GM12864 (cell line): ENCODE measurements at regions not wholly inside any gene's neighbourhood (a gene's known extent, or its start where the extent isn't known, plus 50 kb on each side); places are given as distances from the start of the nearest gene placed in this dataset.
"Not testable (repeated sequence)": the region's sequence is repeated elsewhere in the genome, so short reads cannot be mapped to it uniquely, and the experiment has no call there.

Experiments used
- DNase-seq: peaks from one replicate; pipeline ENCODE4 v3.0.0-alpha.2; 2011; ENCODE audit warnings: low read depth
- H3K4me3 ChIP-seq: 2 replicates; pipeline ENCODE4 v1.5.1; 2011; ENCODE audit warnings: mild to moderate bottlenecking, low read depth, low read length, control low read depth
- CTCF ChIP-seq: IDR thresholded peaks from 2 replicates; pipeline ENCODE4 v1.5.1; 2011; ENCODE audit warnings: low read depth, mild to moderate bottlenecking, moderate library complexity, low read length, control low read depth, inconsistent platforms; ENCODE audit errors: missing control alignments

GRCh38 chr13:61546911-61547310 is 131.3 kb upstream of the PCDH20 start:
- H3K4me3 ChIP-seq = no peak overlapping the region
- no peak for TF ChIP-seq CTCF
- no peak for DNase-seq

- DNase-seq = no peak
- no peak overlapping the region for H3K4me3 ChIP-seq
- no peak for TF ChIP-seq CTCF
Observed at GRCh38 chr13:61546413-61546812, 130.8 kb upstream of the PCDH20 start.

GRCh38 chr13:61536433-61536832 is 120.8 kb upstream of the PCDH20 start:
- no peak for DNase-seq
- TF ChIP-seq CTCF = no peak
- H3K4me3 ChIP-seq = no peak overlapping the region

- no peak for DNase-seq
Observed at GRCh38 chr13:61531383-61532065, 115.9 kb upstream of the PCDH20 start.

GRCh38 chr13:61519214-61519613 is 103.6 kb upstream of the PCDH20 start:
- H3K4me3 ChIP-seq, DNase-seq: not testable (repeated sequence)

More at GRCh38 chr13:61531383-61532065, 115.9 kb upstream of the PCDH20 start:
- H3K4me3 ChIP-seq = no peak overlapping the region
- no peak for TF ChIP-seq CTCF

GRCh38 chr13:61508936-61509335 is 93.3 kb upstream of the PCDH20 start:
- TF ChIP-seq CTCF = no peak
- no peak for DNase-seq
- H3K4me3 ChIP-seq = no peak overlapping the region

DNA sequence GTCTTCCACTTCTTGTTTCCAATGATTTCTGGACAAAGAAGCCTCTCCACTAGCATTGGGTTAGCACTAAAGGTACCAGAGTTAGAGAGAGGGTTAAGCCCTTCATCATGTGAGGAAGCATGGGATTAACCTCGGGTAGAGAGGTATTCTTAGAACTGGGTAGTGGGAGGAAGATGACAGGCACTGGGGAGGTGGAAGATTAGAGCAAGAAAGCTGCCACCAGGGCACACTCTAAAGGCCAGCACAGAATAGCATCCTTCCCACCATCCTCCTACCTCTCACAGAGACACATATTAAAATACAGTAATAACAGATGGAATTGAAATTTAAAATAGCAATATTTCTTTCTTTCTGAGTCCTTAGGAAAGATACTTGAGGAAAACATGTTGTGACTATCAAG is 84.5 kb upstream of the PCDH20 start:
- no peak overlapping the region for H3K4me3 ChIP-seq
- no peak for TF ChIP-seq CTCF
- DNase-seq = no peak

DNA sequence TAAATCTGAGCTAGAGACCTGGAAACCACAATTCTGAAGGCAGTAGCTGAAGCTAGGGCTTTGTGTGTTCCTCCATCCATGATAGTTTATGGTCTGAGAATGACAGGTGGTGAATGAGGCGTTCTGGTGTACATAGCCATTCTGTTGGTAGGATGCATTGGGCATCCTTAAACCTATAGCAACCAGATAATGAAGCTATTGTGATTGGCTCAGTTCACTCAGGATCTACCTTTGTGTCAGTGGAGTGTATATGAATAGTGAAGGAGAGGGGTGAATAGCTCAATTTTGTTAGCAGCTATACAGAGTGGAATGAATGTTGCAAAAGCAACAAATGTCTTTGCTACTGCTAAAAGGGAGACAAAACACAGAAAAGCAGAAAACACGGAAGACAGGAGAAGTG is 80.0 kb upstream of the PCDH20 start:
- DNase-seq = no peak
- no peak for TF ChIP-seq CTCF
- no peak overlapping the region for H3K4me3 ChIP-seq

GRCh38 chr13:61493556-61493955 is 77.9 kb upstream of the PCDH20 start:
- H3K4me3 ChIP-seq, DNase-seq: not testable (repeated sequence)
